ENCODE measurements at regions not wholly inside any gene's neighbourhood (a gene's known extent, or its start where the extent isn't known, plus 50 kb on each side); places are given as distances from the start of the nearest gene placed in this dataset.
"Not testable (repeated sequence)": the region's sequence is repeated elsewhere in the genome, so short reads cannot be mapped to it uniquely, and the experiment has no call there.

GRCh38 chr2:131626565-131626964, 98.9 kb downstream of the CCDC74A start:
- H3K27ac ChIP-seq: not testable (repeated sequence)

GRCh38 chr2:131627777-131628176, 100.1 kb downstream of the CCDC74A start:
- not testable (repeated sequence) for H3K27ac ChIP-seq

- H3K27ac ChIP-seq: not testable (repeated sequence)
Measured at GRCh38 chr2:131631648-131632047, 104.0 kb downstream of the CCDC74A start.

GRCh38 chr2:131633405-131633804, 105.7 kb downstream of the CCDC74A start:
- H3K27ac ChIP-seq: not testable (repeated sequence)

- H3K27ac ChIP-seq: not testable (repeated sequence)
Measured at GRCh38 chr2:131633827-131634695, 106.4 kb downstream of the CCDC74A start.

GRCh38 chr2:131635611-131636010, 107.9 kb downstream of the CCDC74A start:
- TF ChIP-seq ZFX (IDR thresholded peaks at IDR 0.05; ENCODE audit: borderline replicate concordance): no peak
- no peak for TF ChIP-seq CTCF (IDR thresholded peaks at IDR 0.05)
- H3K27ac ChIP-seq: no peak overlapping the region

- H3K27ac ChIP-seq: not testable (repeated sequence)
Measured at GRCh38 chr2:131636704-131637308, 109.1 kb downstream of the CCDC74A start.

GRCh38 chr2:131639001-131639620, 111.4 kb downstream of the CCDC74A start:
- not testable (repeated sequence) for H3K27ac ChIP-seq

GRCh38 chr2:131641414-131642206, 113.9 kb downstream of the CCDC74A start:
- no peak overlapping the region for H3K27ac ChIP-seq
- TF ChIP-seq ZFX (IDR thresholded peaks at IDR 0.05; ENCODE audit: borderline replicate concordance) (no peak), CTCF (IDR thresholded peaks at IDR 0.05) (no peak)

GRCh38 chr2:131643180-131643579, 115.5 kb downstream of the CCDC74A start:
- not testable (repeated sequence) for H3K27ac ChIP-seq

- no peak for TF ChIP-seq CTCF (IDR thresholded peaks at IDR 0.05)
- TF ChIP-seq ZFX (IDR thresholded peaks at IDR 0.05; ENCODE audit: borderline replicate concordance): no peak
- no peak overlapping the region for H3K27ac ChIP-seq
Measured at GRCh38 chr2:131645177-131645765, 117.6 kb downstream of the CCDC74A start.

GRCh38 chr2:131646220-131646619, 118.5 kb downstream of the CCDC74A start:
- not testable (repeated sequence) for H3K27ac ChIP-seq
